ENCODE measurements at regions not wholly inside any gene's neighbourhood (a gene's known extent, or its start where the extent isn't known, plus 50 kb on each side); places are given as distances from the start of the nearest gene placed in this dataset.

GRCh38 chr4:14223461-14223860, 595.9 kb upstream of the BOD1L1 start:
- Histone ChIP-seq H3K4me3 (ENCODE audit: low read depth in 2 of 2, low read length in 1 of 2) (no peak overlapping the region), H2AFZ (ENCODE audit: low read depth) (no peak overlapping the region), H3K9ac (no peak overlapping the region), H3K4me2 (no peak overlapping the region), H3K79me2 (ENCODE audit: insufficient read depth) (no peaks in the 10 kb centered on the region), H3K4me1 (ENCODE audit: control insufficient read depth in 1 of 2, insufficient read depth in 2 of 2, low read depth in 1 of 2, low read length in 1 of 2) (no peaks in the 10 kb centered on the region; a peak in 1 of 4 replicates), H3F3A (replicated peaks; ENCODE audit: insufficient read depth) (no peaks in the 10 kb centered on the region), H3K9me2 (no peaks in the 10 kb centered on the region), H3K27me3 (ENCODE audit: insufficient read depth) (no peaks in the 10 kb centered on the region), H4K20me1 (ENCODE audit: insufficient read depth) (no peaks in the 10 kb centered on the region), H3K27ac (ENCODE audit: low read depth in 2 of 2, low read length in 1 of 2) (no peak overlapping the region), H3K36me3 (replicated peaks in 1 of 2; ENCODE audit: control insufficient read depth in 1 of 2, insufficient read depth in 2 of 2, low read length in 1 of 2) (no peaks in the 10 kb centered on the region), H3K9me3 (no peaks in the 10 kb centered on the region)
- ChIA-PET POLR2A (no interaction called here), CTCF (no interaction called here)
- TF ChIP-seq, protein P1, sequence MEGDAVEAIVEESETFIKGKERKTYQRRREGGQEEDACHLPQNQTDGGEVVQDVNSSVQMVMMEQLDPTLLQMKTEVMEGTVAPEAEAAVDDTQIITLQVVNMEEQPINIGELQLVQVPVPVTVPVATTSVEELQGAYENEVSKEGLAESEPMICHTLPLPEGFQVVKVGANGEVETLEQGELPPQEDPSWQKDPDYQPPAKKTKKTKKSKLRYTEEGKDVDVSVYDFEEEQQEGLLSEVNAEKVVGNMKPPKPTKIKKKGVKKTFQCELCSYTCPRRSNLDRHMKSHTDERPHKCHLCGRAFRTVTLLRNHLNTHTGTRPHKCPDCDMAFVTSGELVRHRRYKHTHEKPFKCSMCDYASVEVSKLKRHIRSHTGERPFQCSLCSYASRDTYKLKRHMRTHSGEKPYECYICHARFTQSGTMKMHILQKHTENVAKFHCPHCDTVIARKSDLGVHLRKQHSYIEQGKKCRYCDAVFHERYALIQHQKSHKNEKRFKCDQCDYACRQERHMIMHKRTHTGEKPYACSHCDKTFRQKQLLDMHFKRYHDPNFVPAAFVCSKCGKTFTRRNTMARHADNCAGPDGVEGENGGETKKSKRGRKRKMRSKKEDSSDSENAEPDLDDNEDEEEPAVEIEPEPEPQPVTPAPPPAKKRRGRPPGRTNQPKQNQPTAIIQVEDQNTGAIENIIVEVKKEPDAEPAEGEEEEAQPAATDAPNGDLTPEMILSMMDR (IDR thresholded peaks at IDR 0.05) = no peak
- TF ChIP-seq RCOR1 (IDR thresholded peaks at IDR 0.05; ENCODE audit: low read length) (no peak), JUND (IDR thresholded peaks at IDR 0.05) (no peak), TEAD4 (IDR thresholded peaks at IDR 0.05; ENCODE audit: borderline replicate concordance, insufficient read depth) (no peak), CHD2 (IDR thresholded peaks at IDR 0.05; ENCODE audit: low read length, partially characterized antibody) (no peak), NFIC (IDR thresholded peaks at IDR 0.05; ENCODE audit: borderline replicate concordance) (no peak), TCF12 (IDR thresholded peaks at IDR 0.05) (no peak), SIN3A (IDR thresholded peaks at IDR 0.05; ENCODE audit: borderline replicate concordance, low read depth, low read length) (no peak), POLR2AphosphoS5 (IDR thresholded peaks at IDR 0.05; ENCODE audit: low read depth, low read length) (no peak), MXI1 (IDR thresholded peaks at IDR 0.05; ENCODE audit: low read depth, low read length) (no peak), SMC3 (IDR thresholded peaks at IDR 0.05; ENCODE audit: low read depth, low read length) (no peak), RFX5 (IDR thresholded peaks at IDR 0.05; ENCODE audit: low read length) (no peak), FOXM1 (IDR thresholded peaks at IDR 0.05; ENCODE audit: low read depth) (no peak), RAD21 (IDR thresholded peaks at IDR 0.05; ENCODE audit: low read length) (no peak), FOSL2 (IDR thresholded peaks at IDR 0.05; ENCODE audit: borderline replicate concordance, low read depth) (no peak), GABPA (IDR thresholded peaks at IDR 0.05; ENCODE audit: low read depth) (no peak), USF2 (IDR thresholded peaks at IDR 0.05; ENCODE audit: borderline replicate concordance, low read depth, low read length) (no peak), REST (IDR thresholded peaks at IDR 0.05; ENCODE audit: low read depth, low read length) (no peak)
- TF ChIP-seq, protein P2, sequence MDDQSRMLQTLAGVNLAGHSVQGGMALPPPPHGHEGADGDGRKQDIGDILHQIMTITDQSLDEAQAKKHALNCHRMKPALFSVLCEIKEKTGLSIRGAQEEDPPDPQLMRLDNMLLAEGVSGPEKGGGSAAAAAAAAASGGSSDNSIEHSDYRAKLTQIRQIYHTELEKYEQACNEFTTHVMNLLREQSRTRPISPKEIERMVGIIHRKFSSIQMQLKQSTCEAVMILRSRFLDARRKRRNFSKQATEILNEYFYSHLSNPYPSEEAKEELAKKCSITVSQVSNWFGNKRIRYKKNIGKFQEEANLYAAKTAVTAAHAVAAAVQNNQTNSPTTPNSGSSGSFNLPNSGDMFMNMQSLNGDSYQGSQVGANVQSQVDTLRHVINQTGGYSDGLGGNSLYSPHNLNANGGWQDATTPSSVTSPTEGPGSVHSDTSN (IDR thresholded peaks at IDR 0.05) = no peak
- 90% methylated on average over 1 of the region's 1 CpG for WGBS (ENCODE audit: low lambda C conversion rate)
- DNase-seq = no peak

All from SK-N-SH (cell line).